HEK293 (cell line): ENCODE measurements at regions not wholly inside any gene's neighbourhood (a gene's known extent, or its start where the extent isn't known, plus 50 kb on each side); places are given as distances from the start of the nearest gene placed in this dataset.

Source experiments
- CTCF ChIA-PET: fragments of 350-600 bp; formaldehyde crosslinking; extraction: SDS; loops from one replicate; lab custom pipeline; 2021; ENCODE audit warnings: antibody characterized with exemption; lab: Yijun Ruan, JAX
- POLR2A ChIA-PET: fragments of 300-600 bp; formaldehyde crosslinking; extraction: SDS; loops from one replicate; lab custom pipeline; 2020; ENCODE audit warnings: antibody characterized with exemption, inconsistent platforms; lab: Yijun Ruan, JAX
- H3K27ac ChIP-seq: fragments of 200-500 bp; sonication (Bioruptor generic); 2 replicates; pipeline ENCODE4 v1.5.1; 2014; ENCODE audit warnings: low read depth, low read length, control low read depth, inconsistent platforms; ENCODE audit errors: extremely low read depth
- H3K36me3 ChIP-seq, 2 experiments: fragments of 200-500 bp in 1 of 2; sonication (Bioruptor generic) in 1 of 2; 1 replicate in 1 of 2; 2 replicates in 1 of 2; pipeline ENCODE4 v1.5.1; 2014 to 2017; ENCODE audit warnings: inconsistent platforms in 2 of 2, low read length in 2 of 2; ENCODE audit not compliant: control insufficient read depth in 2 of 2, insufficient read depth in 1 of 2
- H3K4me1 ChIP-seq: fragments of 200-500 bp; sonication (Bioruptor generic); 2 replicates; pipeline ENCODE4 v1.5.1; 2014; ENCODE audit warnings: mild to moderate bottlenecking, low read length, inconsistent platforms; ENCODE audit not compliant: control insufficient read depth, insufficient read depth
- H3K4me3 ChIP-seq: 2 replicates; pipeline ENCODE4 v1.5.1; 2011; ENCODE audit warnings: low read depth, mild to moderate bottlenecking, control low read depth, low read length, moderate library complexity
- H3K9me3 ChIP-seq: fragments of 200-500 bp; sonication (Bioruptor generic); 2 replicates; pipeline ENCODE4 v1.5.1; 2014; ENCODE audit warnings: low read depth, low read length, inconsistent platforms; ENCODE audit not compliant: control insufficient read depth, insufficient read depth
- GLIS1 ChIP-seq: fragments of 450-650 bp; formaldehyde crosslinking; IDR thresholded peaks from 2 replicates; pipeline ENCODE4 v1.5.1; 2016; ENCODE audit warnings: missing biosample characterization, missing genetic modification characterization
- SP2 ChIP-seq: fragments of 450-650 bp; formaldehyde crosslinking; IDR thresholded peaks from 2 replicates; pipeline ENCODE4 v1.5.1; 2016; ENCODE audit warnings: missing biosample characterization, missing genetic modification characterization
- ZNF157 ChIP-seq: fragments of 450-650 bp; formaldehyde crosslinking; IDR thresholded peaks from 2 replicates; pipeline ENCODE4 v1.5.1; 2016; ENCODE audit warnings: missing biosample characterization, missing genetic modification characterization
- ZNF175 ChIP-seq: fragments of 450-650 bp; formaldehyde crosslinking; IDR thresholded peaks from 2 replicates; pipeline ENCODE4 v1.5.1; 2016; ENCODE audit warnings: missing biosample characterization, missing genetic modification characterization
- ZNF311 ChIP-seq: fragments of 450-650 bp; formaldehyde crosslinking; IDR thresholded peaks from 2 replicates; pipeline ENCODE4 v1.5.1; 2017; ENCODE audit warnings: missing biosample characterization, missing genetic modification characterization, borderline replicate concordance
- ZNF341 ChIP-seq: fragments of 450-650 bp; formaldehyde crosslinking; IDR thresholded peaks from 2 replicates; pipeline ENCODE4; 2016; ENCODE audit warnings: low read depth, missing biosample characterization, missing genetic modification characterization
- ZNF366 ChIP-seq: fragments of 450-650 bp; formaldehyde crosslinking; conservative IDR thresholded peaks from 2 replicates; pipeline ENCODE4 v1.5.1; 2016; ENCODE audit warnings: missing biosample characterization, missing genetic modification characterization
- ZNF37A ChIP-seq: fragments of 450-650 bp; IDR thresholded peaks from 2 replicates; pipeline ENCODE4 v1.5.1; 2018; ENCODE audit warnings: missing biosample characterization, missing genetic modification characterization
- ZNF391 ChIP-seq: fragments of 450-650 bp; formaldehyde crosslinking; IDR thresholded peaks from 2 replicates; pipeline ENCODE4 v1.5.1; 2016; ENCODE audit warnings: low read depth, missing biosample characterization, missing genetic modification characterization, borderline replicate concordance
- ZNF426 ChIP-seq: fragments of 450-650 bp; formaldehyde crosslinking; IDR thresholded peaks from 2 replicates; pipeline ENCODE4 v1.5.1; 2017; ENCODE audit warnings: missing biosample characterization, missing genetic modification characterization, mild to moderate bottlenecking, inconsistent platforms, moderate library complexity
- ZNF433 ChIP-seq: fragments of 450-650 bp; formaldehyde crosslinking; IDR thresholded peaks from 2 replicates; pipeline ENCODE4 v1.5.1; 2016; ENCODE audit warnings: missing biosample characterization, missing genetic modification characterization, low read depth
- ZNF529 ChIP-seq: fragments of 450-650 bp; formaldehyde crosslinking; IDR thresholded peaks from 2 replicates; pipeline ENCODE4 v1.5.1; 2017; ENCODE audit warnings: missing genetic modification characterization, missing biosample characterization; ENCODE audit not compliant: insufficient replicate concordance
- ZNF530 ChIP-seq: fragments of 450-650 bp; formaldehyde crosslinking; IDR thresholded peaks from 2 replicates; pipeline ENCODE4 v1.5.1; 2016; ENCODE audit warnings: low read depth, missing biosample characterization, missing genetic modification characterization
- ZNF596 ChIP-seq: fragments of 450-650 bp; IDR thresholded peaks from 2 replicates; pipeline ENCODE4 v1.5.0; 2018; ENCODE audit warnings: missing biosample characterization, mild to moderate bottlenecking, missing genetic modification characterization, moderate library complexity
- ZNF610 ChIP-seq: fragments of 450-650 bp; formaldehyde crosslinking; IDR thresholded peaks from 2 replicates; pipeline ENCODE4 v1.5.1; 2016; ENCODE audit warnings: missing biosample characterization, missing genetic modification characterization, borderline replicate concordance
- ZNF654 ChIP-seq: fragments of 450-650 bp; formaldehyde crosslinking; IDR thresholded peaks from 2 replicates; pipeline ENCODE4 v1.5.1; 2016; ENCODE audit warnings: low read depth, missing biosample characterization, missing genetic modification characterization
- ZNF670 ChIP-seq: fragments of 450-650 bp; formaldehyde crosslinking; IDR thresholded peaks from 2 replicates; pipeline ENCODE4 v1.5.1; 2016; ENCODE audit warnings: missing biosample characterization, missing genetic modification characterization, low read depth
- ZNF747 ChIP-seq: fragments of 450-650 bp; formaldehyde crosslinking; IDR thresholded peaks from 2 replicates; pipeline ENCODE4 v1.5.1; 2016; ENCODE audit warnings: missing biosample characterization, missing genetic modification characterization
- ZNF76 ChIP-seq: fragments of 450-650 bp; formaldehyde crosslinking; IDR thresholded peaks from 2 replicates; pipeline ENCODE4; 2016; ENCODE audit warnings: low read depth, missing biosample characterization, missing genetic modification characterization, borderline replicate concordance
- ZXDB ChIP-seq: fragments of 450-650 bp; formaldehyde crosslinking; IDR thresholded peaks from 2 replicates; pipeline ENCODE4 v1.5.1; 2016; ENCODE audit warnings: missing biosample characterization, missing genetic modification characterization
- TF ChIP-seq, protein P1 (sequence below): fragments of 450-650 bp; formaldehyde crosslinking; IDR thresholded peaks from 2 replicates; pipeline ENCODE4 v1.5.1; 2016; ENCODE audit warnings: missing biosample characterization, missing genetic modification characterization
- TF ChIP-seq, protein P2 (sequence below): fragments of 450-650 bp; formaldehyde crosslinking; IDR thresholded peaks from 2 replicates; pipeline ENCODE4 v1.5.1; 2016; ENCODE audit warnings: missing biosample characterization, missing genetic modification characterization
- TF ChIP-seq, protein P3 (sequence below): fragments of 450-650 bp; IDR thresholded peaks from 2 replicates; pipeline ENCODE4 v1.5.1; 2018; ENCODE audit warnings: missing biosample characterization, missing genetic modification characterization
- TF ChIP-seq, protein P4 (sequence below): fragments of 450-650 bp; formaldehyde crosslinking; IDR thresholded peaks from 2 replicates; pipeline ENCODE4 v1.5.1; 2016; ENCODE audit warnings: missing biosample characterization, missing genetic modification characterization, borderline replicate concordance

DNA sequence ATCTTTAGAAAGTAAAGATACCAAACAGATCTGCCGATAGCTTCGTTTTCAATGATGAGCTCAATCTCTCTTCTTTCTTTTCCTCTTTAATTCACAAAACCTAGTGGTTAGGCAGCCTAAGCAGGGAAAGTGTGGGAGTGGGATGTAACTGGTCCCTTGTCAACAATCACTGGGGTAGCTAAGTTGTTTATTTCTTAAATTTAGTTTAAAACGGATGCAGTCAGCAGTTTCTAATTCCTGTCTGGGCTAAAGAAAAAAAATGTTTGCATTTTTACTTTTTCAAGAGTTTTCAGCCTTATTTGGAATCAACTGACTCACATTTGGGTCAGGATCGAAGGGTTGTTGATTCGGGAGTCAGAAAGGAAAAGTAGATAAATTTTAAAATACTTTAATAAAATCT is 137.7 kb upstream of the TACR1 start:
- Histone ChIP-seq H3K27ac (no peak overlapping the region), H3K4me3 (no peak overlapping the region), H3K36me3 (no peaks in the 10 kb centered on the region)
- POLR2A ChIA-PET = no interaction called here
- TF ChIP-seq ZNF654 (tag by site-specific recombination) (no peak), ZNF175 (tag by site-specific recombination) (no peak)
- TF ChIP-seq, protein P1, sequence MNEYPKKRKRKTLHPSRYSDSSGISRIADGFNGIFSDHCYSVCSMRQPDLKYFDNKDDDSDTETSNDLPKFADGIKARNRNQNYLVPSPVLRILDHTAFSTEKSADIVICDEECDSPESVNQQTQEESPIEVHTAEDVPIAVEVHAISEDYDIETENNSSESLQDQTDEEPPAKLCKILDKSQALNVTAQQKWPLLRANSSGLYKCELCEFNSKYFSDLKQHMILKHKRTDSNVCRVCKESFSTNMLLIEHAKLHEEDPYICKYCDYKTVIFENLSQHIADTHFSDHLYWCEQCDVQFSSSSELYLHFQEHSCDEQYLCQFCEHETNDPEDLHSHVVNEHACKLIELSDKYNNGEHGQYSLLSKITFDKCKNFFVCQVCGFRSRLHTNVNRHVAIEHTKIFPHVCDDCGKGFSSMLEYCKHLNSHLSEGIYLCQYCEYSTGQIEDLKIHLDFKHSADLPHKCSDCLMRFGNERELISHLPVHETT (tag by site-specific recombination) = no peak
- TF ChIP-seq, protein P2, sequence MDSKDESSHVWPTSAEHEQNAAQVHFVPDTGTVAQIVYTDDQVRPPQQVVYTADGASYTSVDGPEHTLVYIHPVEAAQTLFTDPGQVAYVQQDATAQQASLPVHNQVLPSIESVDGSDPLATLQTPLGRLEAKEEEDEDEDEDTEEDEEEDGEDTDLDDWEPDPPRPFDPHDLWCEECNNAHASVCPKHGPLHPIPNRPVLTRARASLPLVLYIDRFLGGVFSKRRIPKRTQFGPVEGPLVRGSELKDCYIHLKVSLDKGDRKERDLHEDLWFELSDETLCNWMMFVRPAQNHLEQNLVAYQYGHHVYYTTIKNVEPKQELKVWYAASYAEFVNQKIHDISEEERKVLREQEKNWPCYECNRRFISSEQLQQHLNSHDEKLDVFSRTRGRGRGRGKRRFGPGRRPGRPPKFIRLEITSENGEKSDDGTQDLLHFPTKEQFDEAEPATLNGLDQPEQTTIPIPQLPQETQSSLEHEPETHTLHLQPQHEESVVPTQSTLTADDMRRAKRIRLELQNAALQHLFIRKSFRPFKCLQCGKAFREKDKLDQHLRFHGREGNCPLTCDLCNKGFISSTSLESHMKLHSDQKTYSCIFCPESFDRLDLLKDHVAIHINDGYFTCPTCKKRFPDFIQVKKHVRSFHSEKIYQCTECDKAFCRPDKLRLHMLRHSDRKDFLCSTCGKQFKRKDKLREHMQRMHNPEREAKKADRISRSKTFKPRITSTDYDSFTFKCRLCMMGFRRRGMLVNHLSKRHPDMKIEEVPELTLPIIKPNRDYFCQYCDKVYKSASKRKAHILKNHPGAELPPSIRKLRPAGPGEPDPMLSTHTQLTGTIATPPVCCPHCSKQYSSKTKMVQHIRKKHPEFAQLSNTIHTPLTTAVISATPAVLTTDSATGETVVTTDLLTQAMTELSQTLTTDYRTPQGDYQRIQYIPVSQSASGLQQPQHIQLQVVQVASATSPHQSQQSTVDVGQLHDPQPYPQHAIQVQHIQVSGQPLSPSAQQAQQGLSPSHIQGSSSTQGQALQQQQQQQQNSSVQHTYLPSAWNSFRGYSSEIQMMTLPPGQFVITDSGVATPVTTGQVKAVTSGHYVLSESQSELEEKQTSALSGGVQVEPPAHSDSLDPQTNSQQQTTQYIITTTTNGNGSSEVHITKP (tag by site-specific recombination) = no peak
- TF ChIP-seq, all 188 proteins: peak for 0
- CTCF ChIA-PET = interaction anchor here (0.6 kb wide), 1 partner anchor 289 kb away, joined by 4 read pairs; no protein-coding TSS in a partner anchor
- H3K9me3 ChIP-seq = no peaks in the 10 kb centered on the region
- H3K4me1 ChIP-seq = 0 out of 2 replicates have a peak, but pooled peaks cover 6% of the 10 kb centered on the region

DNA sequence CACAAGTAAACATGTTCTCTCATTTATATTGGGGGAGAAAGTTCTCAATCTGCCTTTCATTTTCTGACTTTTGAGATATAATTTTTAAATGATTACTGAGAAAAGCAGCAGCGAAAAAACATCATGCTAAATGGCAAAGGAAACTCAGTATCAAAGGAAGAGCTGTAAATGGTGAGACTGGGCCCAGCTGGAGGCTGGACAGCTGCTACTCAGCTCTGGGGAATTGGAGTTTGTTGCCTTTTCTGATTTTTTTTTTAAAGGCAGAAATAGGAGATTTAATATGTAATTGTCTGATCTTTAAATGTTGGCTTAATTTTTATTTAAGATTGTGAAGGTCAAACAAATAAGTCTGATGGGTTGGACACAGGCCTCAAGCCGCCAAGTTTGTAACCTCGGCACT is 137.1 kb upstream of the TACR1 start:
- POLR2A ChIA-PET = no interaction called here
- no peak overlapping the region for H3K4me3 ChIP-seq
- H3K36me3 ChIP-seq = no peaks in the 10 kb centered on the region
- H3K4me1 ChIP-seq = 0 out of 2 replicates have a peak, but pooled peaks cover 6% of the 10 kb centered on the region
- TF ChIP-seq ZNF76 (tag by site-specific recombination) (no peak), ZNF433 (tag by site-specific recombination) (no peak), ZNF596 (tag by site-specific recombination) (no peak), SP2 (tag by site-specific recombination) (no peak), ZNF391 (no peak), ZNF341 (tag by site-specific recombination) (no peak), ZNF157 (tag by site-specific recombination) (no peak), ZNF426 (tag by site-specific recombination) (no peak), ZNF366 (no peak), ZNF311 (tag by site-specific recombination) (no peak), GLIS1 (no peak), ZNF670 (tag by site-specific recombination) (no peak), ZNF529 (tag by site-specific recombination) (no peak), ZNF747 (tag by site-specific recombination) (no peak), ZXDB (tag by site-specific recombination) (no peak), ZNF37A (no peak), ZNF530 (no peak), ZNF610 (no peak)
- TF ChIP-seq, protein P3, sequence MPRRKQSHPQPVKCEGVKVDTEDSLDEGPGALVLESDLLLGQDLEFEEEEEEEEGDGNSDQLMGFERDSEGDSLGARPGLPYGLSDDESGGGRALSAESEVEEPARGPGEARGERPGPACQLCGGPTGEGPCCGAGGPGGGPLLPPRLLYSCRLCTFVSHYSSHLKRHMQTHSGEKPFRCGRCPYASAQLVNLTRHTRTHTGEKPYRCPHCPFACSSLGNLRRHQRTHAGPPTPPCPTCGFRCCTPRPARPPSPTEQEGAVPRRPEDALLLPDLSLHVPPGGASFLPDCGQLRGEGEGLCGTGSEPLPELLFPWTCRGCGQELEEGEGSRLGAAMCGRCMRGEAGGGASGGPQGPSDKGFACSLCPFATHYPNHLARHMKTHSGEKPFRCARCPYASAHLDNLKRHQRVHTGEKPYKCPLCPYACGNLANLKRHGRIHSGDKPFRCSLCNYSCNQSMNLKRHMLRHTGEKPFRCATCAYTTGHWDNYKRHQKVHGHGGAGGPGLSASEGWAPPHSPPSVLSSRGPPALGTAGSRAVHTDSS (tag by site-specific recombination) = no peak
- TF ChIP-seq, protein P4, sequence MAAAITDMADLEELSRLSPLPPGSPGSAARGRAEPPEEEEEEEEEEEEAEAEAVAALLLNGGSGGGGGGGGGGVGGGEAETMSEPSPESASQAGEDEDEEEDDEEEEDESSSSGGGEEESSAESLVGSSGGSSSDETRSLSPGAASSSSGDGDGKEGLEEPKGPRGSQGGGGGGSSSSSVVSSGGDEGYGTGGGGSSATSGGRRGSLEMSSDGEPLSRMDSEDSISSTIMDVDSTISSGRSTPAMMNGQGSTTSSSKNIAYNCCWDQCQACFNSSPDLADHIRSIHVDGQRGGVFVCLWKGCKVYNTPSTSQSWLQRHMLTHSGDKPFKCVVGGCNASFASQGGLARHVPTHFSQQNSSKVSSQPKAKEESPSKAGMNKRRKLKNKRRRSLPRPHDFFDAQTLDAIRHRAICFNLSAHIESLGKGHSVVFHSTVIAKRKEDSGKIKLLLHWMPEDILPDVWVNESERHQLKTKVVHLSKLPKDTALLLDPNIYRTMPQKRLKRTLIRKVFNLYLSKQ = no peak
- TF ChIP-seq, all 188 proteins: peak for 0
- Histone ChIP-seq H3K9me3 (no peaks in the 10 kb centered on the region), H3K27ac (no peak overlapping the region)
- CTCF ChIA-PET = no interaction called here
